SU-DHL-6 (cell line): ENCODE measurements at regions not wholly inside any gene's neighbourhood (a gene's known extent, or its start where the extent isn't known, plus 50 kb on each side); places are given as distances from the start of the nearest gene placed in this dataset.

Experiments used
- H2AFZ ChIP-seq: fragments of 200-600 bp; sonication (generic); 2 replicates; pipeline ENCODE4 v1.6.1; 2014; ENCODE audit warnings: low read depth, mild to moderate bottlenecking, moderate library complexity, mixed read lengths, antibody characterized with exemption, low read length; ENCODE audit not compliant: severe bottlenecking
- H3F3A ChIP-seq: fragments of 200-600 bp; shearing (Covaris generic); 2 replicates; pipeline ENCODE4 v1.6.0; 2016; ENCODE audit warnings: antibody characterized with exemption, mild to moderate bottlenecking; ENCODE audit not compliant: insufficient read depth
- H3K27ac ChIP-seq: fragments of 200-600 bp; sonication (generic); 2 replicates; pipeline ENCODE4 v1.5.1; 2016; ENCODE audit warnings: low read depth, mild to moderate bottlenecking, low read length, moderate library complexity, mixed read lengths
- H3K27me3 ChIP-seq: fragments of 200-600 bp; sonication (generic), shearing (Covaris generic); 2 replicates; pipeline ENCODE4 v1.6.0; 2014; ENCODE audit warnings: mild to moderate bottlenecking, low read length
- H3K36me3 ChIP-seq: fragments of 200-600 bp; sonication (generic); 2 replicates; pipeline ENCODE4 v1.6.1; 2014; ENCODE audit warnings: mild to moderate bottlenecking, low read length, mixed read lengths
- H3K4me2 ChIP-seq: fragments of 300-600, 200-600 bp; shearing (Covaris generic), sonication (generic); 2 replicates; pipeline ENCODE4 v1.6.0; 2014; ENCODE audit warnings: low read length, low read depth, mild to moderate bottlenecking; ENCODE audit not compliant: poor library complexity, severe bottlenecking
- H3K4me3 ChIP-seq: fragments of 200-600 bp; sonication (generic); 2 replicates; pipeline ENCODE4 v1.5.1; 2014; ENCODE audit warnings: antibody characterized with exemption, low read length, mild to moderate bottlenecking, mixed read lengths; ENCODE audit not compliant: insufficient read depth, poor library complexity, severe bottlenecking
- H3K79me2 ChIP-seq: fragments of 200-600 bp; sonication (generic); 2 replicates; pipeline ENCODE4 v1.6.1; 2014; ENCODE audit warnings: mild to moderate bottlenecking, low read length, moderate library complexity; ENCODE audit not compliant: insufficient read depth
- H3K9ac ChIP-seq: fragments of 200-600 bp; sonication (generic); 2 replicates; pipeline ENCODE4 v1.7.0; 2014; ENCODE audit warnings: mild to moderate bottlenecking, low read length
- H3K9me2 ChIP-seq: fragments of 200-600 bp; sonication (generic); replicated peaks from 2 replicates; pipeline ENCODE4 v1.6.1; 2014; ENCODE audit warnings: low read length; ENCODE audit not compliant: insufficient read depth
- H3K9me3 ChIP-seq: fragments of 200-600 bp; sonication (generic); 2 replicates; pipeline ENCODE4 v1.6.1; 2014; ENCODE audit warnings: low read length, mixed read lengths; ENCODE audit not compliant: insufficient read depth
- H4K20me1 ChIP-seq: fragments of 200-600 bp; sonication (generic); 2 replicates; pipeline ENCODE4 v1.6.1; 2014; ENCODE audit warnings: low read depth, mild to moderate bottlenecking, antibody characterized with exemption, low read length, moderate library complexity, mixed read lengths
- EZH2phosphoT487 ChIP-seq: fragments of 200-600 bp; sonication (generic), shearing (Covaris generic); conservative IDR thresholded peaks from 2 replicates; pipeline ENCODE4 v1.6.1; 2018; ENCODE audit warnings: mild to moderate bottlenecking, antibody characterized with exemption, low read length, moderate library complexity, mixed read lengths
- TF ChIP-seq, protein P1 (sequence below): fragments of 200-600 bp; sonication (generic); IDR thresholded peaks from one replicate; pipeline ENCODE4 v1.5.1; 2017; ENCODE audit warnings: antibody characterized with exemption, mild to moderate bottlenecking, low read length, moderate library complexity; ENCODE audit not compliant: insufficient read depth, poor library complexity, severe bottlenecking

DNA sequence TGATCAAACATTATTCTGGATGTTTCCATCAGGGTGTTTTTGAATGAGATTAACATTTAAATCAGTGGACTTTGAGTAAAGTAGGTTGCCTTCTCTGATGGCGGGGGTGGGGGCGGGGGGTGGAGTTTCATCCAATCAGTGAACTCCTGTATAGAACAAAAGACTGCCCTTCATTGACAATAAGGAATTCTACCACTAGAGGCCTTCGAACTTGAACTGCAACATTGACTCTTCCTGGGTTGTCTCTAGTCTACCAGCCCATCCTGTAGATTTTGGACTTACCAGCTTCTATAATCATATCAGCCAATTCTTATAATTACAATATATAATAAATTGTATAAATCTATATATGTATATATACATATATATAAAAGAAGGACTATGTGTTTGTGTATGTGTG lies 520.4 kb upstream of the CXADR start:
- TF ChIP-seq, protein P1, sequence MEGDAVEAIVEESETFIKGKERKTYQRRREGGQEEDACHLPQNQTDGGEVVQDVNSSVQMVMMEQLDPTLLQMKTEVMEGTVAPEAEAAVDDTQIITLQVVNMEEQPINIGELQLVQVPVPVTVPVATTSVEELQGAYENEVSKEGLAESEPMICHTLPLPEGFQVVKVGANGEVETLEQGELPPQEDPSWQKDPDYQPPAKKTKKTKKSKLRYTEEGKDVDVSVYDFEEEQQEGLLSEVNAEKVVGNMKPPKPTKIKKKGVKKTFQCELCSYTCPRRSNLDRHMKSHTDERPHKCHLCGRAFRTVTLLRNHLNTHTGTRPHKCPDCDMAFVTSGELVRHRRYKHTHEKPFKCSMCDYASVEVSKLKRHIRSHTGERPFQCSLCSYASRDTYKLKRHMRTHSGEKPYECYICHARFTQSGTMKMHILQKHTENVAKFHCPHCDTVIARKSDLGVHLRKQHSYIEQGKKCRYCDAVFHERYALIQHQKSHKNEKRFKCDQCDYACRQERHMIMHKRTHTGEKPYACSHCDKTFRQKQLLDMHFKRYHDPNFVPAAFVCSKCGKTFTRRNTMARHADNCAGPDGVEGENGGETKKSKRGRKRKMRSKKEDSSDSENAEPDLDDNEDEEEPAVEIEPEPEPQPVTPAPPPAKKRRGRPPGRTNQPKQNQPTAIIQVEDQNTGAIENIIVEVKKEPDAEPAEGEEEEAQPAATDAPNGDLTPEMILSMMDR: no peak
- TF ChIP-seq EZH2phosphoT487: no peak
- Histone ChIP-seq H3K36me3 (no peaks in the 10 kb centered on the region), H3K4me2 (no peak overlapping the region), H3K79me2 (no peaks in the 10 kb centered on the region), H3F3A (no peaks in the 10 kb centered on the region), H3K4me3 (no peak overlapping the region), H3K9me2 (no peaks in the 10 kb centered on the region), H2AFZ (no peak overlapping the region), H3K27ac (no peak overlapping the region), H3K9ac (no peak overlapping the region), H3K27me3 (no peaks in the 10 kb centered on the region), H3K9me3 (peaks cover 3% of the 10 kb centered on the region; the same call in 1 of the 2 replicates), H4K20me1 (no peaks in the 10 kb centered on the region)

DNA sequence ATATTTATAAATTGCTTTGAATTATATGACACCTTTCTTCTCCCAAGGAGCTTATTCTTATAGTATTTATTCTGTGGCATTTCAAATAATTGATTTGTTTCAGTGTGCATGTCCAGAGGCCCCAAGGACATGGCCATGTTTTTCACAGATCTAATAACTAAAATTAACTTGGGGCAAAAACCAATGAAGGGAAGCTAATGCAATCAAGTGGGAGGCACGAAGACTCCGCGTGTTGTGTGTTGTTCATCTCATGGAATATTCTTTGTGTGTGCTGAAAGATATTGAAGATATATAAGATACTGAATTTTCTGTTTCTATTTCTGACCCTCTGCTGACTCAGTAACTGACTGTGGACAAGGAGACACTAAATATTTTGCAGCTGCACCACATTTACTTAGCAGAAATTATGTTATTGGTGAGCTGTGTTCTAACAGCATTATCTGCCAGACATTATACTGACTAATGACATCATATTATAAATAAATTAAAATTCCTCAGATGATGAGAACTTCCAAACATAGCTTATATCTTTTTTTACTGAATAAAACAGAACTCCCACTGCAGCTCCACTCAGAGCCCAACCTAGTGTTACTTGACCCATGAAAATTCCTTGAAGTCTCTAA lies 519.3 kb upstream of the CXADR start:
- no peaks in the 10 kb centered on the region for H3K79me2 ChIP-seq
- no peaks in the 10 kb centered on the region for H3F3A ChIP-seq
- no peaks in the 10 kb centered on the region for H3K9me2 ChIP-seq
- H3K9ac ChIP-seq: no peak overlapping the region
- no peak overlapping the region for H3K4me3 ChIP-seq
- peaks cover 3% of the 10 kb centered on the region; the same call in 1 of the 2 replicates for H3K9me3 ChIP-seq
- H3K27ac ChIP-seq: no peak overlapping the region
- no peaks in the 10 kb centered on the region for H3K36me3 ChIP-seq
- H2AFZ ChIP-seq: no peak overlapping the region
- no peak overlapping the region for H3K4me2 ChIP-seq
- no peaks in the 10 kb centered on the region for H4K20me1 ChIP-seq
- TF ChIP-seq EZH2phosphoT487: no peak
- TF ChIP-seq, protein P1: no peak
- no peaks in the 10 kb centered on the region for H3K27me3 ChIP-seq

DNA sequence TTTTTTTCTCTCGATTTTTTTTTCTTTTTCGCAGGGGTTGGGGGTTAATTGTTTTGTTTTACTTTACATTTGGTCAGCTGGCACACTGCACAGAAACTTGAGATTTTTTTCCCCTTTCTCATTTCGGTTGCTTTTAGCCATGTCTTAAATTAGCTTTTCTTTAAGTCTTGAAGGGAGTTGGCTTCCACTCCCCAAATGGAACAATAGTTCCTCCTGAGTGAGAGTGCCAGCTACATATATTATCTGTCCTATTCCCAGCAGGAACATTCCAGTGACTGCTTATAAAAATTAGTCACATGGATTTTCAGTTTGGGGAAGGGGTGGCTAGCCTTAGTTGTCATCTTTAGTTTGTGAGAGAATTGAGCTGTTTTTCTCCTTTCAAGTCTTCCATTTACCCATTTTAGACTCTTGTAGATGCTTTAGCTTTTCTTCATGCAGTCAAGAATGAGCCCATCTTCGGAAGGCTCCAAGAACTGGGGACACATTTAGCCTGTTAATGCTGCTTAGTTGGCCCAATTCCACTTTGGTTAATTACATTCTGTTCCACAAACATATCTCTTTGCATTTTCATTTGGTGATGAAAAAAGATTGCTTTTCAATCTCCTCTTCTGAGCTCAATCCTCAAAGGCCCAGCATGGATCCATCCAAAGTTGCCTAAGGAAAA lies 510.1 kb upstream of the CXADR start:
- no peaks in the 10 kb centered on the region for H3K9me3 ChIP-seq
- H3K9me2 ChIP-seq: no peaks in the 10 kb centered on the region
- H3K27me3 ChIP-seq: no peaks in the 10 kb centered on the region
- H3K9ac ChIP-seq: no peak overlapping the region
- TF ChIP-seq, protein P1: no peak
- no peak for TF ChIP-seq EZH2phosphoT487
- no peak overlapping the region for H3K4me2 ChIP-seq
- no peak overlapping the region for H3K4me3 ChIP-seq
- no peak overlapping the region for H2AFZ ChIP-seq
- no peaks in the 10 kb centered on the region for H3F3A ChIP-seq
- no peaks in the 10 kb centered on the region for H3K79me2 ChIP-seq
- H3K36me3 ChIP-seq: no peaks in the 10 kb centered on the region
- no peaks in the 10 kb centered on the region for H4K20me1 ChIP-seq
- H3K27ac ChIP-seq: no peak overlapping the region
